DMS153 (cell line): ENCODE measurements at regions not wholly inside any gene's neighbourhood (a gene's known extent, or its start where the extent isn't known, plus 50 kb on each side); places are given as distances from the start of the nearest gene placed in this dataset.

Source experiments
- DNase-seq: peaks from one replicate; lab custom pipeline; 2025; lab: John Stamatoyannopoulos, UW

- no peak for DNase-seq
These were observed 77.3 kb upstream of the LIMCH1 start for GRCh38 chr4:41460641-41461040.

- no peak for DNase-seq
These were observed 76.1 kb upstream of the LIMCH1 start for GRCh38 chr4:41461780-41462307.

GRCh38 chr4:41465146-41465761 lies 72.7 kb upstream of the LIMCH1 start:
- DNase-seq, result no peak

- DNase-seq, result no peak
These were observed 71.7 kb upstream of the LIMCH1 start for GRCh38 chr4:41466249-41466648.

GRCh38 chr4:41468122-41468521 lies 69.8 kb upstream of the LIMCH1 start:
- DNase-seq, result no peak

GRCh38 chr4:41471126-41472071 lies 66.6 kb upstream of the LIMCH1 start:
- DNase-seq, result no peak

DNA sequence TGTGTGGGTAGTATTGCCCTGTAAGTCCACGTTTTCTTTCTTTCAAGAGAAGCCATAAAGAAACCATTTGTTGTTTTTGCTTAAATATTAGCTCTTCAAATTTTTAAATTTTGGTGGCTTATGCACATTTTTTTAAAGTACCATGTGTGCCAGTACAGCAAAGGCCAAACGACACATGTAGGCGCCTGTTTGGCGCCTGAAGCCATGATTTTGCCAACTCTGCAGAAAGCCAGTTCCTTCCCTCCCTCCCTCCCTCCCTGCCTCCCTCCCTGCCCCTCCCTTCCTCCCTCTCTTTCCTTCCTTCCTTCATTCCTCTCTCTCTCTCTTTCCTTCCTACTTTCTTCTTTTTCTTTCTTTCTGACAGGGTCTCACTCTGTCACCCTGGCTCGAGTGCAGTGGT lies 65.9 kb upstream of the LIMCH1 start:
- no peak for DNase-seq

GRCh38 chr4:41473176-41473575 lies 64.8 kb upstream of the LIMCH1 start:
- no peak for DNase-seq

DNA sequence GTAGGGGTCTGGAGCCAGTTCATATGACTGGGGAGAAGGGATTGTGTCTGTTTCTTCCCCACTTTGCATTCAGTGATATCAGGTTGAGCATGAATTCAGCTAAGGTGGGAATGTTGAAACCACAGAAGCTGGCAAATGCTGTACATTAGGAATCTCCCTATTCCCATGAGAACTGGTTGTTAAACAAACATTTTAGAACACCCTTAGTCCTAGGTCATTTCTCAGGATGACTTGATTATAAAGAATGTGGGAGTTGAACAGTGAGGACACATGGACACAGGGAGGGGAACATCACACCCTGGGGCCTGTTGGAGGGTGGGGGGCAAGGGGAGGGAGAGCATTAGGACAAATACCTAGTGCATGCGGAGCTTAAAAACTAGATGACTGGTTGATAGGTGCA lies 62.6 kb upstream of the LIMCH1 start:
- DNase-seq, result no peak

DNA sequence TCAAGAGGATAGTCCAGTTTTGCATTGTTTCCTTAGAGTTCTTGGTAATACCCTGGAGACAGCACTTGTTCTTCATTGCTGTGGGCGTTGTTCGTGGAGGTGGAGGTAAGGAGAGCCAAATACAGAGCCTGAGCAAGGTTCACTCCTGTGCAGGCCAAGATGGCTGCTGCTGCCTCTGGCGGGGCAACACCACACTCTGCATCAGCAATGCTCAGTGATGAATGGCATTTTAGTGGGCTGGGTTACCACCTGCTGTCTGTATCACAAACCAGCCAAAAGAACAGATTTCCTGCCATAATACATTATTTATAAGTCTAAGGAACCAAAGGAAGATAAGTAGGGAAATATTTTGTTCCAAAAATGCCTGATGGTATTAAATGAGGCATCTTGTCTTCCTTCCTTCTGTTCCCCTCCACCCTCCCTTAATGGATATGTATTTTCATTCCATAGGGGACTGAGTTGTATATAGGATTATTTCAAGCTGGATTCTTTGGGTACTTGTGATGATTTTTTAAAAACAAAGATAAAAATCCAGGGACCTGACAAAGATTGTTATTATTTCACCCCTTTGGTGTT lies 61.6 kb upstream of the LIMCH1 start:
- DNase-seq, result no peak

DNA sequence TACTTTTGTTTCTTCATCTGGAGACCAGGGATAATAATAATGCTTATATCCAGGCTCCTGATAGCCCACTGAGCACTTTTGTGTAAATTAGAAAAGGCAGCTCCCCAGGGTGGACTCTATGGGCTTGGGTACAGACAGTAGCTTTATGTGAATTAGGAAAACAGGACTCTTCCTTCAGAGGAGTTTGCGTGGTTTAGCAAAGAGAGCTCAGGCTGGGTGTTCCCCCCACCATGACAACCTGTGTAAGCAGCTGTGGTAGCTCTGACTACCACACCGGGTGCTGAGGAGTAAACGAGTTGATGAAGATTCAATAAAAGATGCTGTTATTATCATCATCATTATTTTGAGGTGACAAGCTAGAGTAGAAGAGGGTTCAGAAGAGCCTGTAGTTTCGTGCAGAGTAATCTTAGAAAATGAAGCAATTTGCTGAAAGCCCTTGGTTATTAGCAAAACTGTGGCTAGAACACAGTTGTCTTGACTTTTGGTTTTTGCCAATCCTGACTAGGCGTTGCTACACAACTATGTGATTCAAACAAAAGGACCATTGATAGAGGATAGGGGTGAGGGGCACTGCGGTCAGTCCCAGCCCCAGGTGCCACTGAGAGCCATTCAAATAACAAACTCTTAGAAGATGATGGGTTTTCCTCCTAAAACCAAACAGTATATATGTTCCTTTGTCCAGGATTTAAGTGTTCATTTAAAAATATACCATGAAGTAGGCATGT lies 60.6 kb upstream of the LIMCH1 start:
- DNase-seq, result no peak

DNA sequence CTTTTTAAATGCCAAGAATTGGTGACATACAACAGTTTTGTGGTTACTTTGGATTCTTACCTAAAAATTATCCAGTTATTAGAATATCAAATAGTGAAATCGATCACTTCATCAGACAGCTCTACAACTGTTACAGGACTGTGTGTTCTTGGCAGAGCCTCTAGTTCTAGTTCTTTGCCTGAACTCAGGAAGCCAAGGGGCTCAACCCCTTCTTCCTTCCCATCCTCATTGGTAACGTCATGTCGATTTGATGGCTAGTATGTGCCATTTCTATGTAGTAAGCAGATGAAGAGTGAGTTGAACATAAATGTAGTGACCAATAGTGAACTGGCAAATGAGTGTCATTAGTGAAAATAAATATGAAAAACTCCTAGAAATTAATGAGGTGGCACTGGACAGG lies 59.4 kb upstream of the LIMCH1 start:
- no peak for DNase-seq

GRCh38 chr4:41480896-41481311 lies 57.1 kb upstream of the LIMCH1 start:
- DNase-seq, result no peak

GRCh38 chr4:41483771-41484170 lies 54.2 kb upstream of the LIMCH1 start:
- DNase-seq, result no peak

- no peak for DNase-seq
These were observed 52.9 kb upstream of the LIMCH1 start for GRCh38 chr4:41485041-41485440.

GRCh38 chr4:41487868-41488440 lies 50.0 kb upstream of the LIMCH1 start:
- DNase-seq, result no peak
